HFF-Myc (cell line): ENCODE measurements at regions not wholly inside any gene's neighbourhood (a gene's known extent, or its start where the extent isn't known, plus 50 kb on each side); places are given as distances from the start of the nearest gene placed in this dataset.

ENCODE experiments used
- DNase-seq: peaks from one replicate; pipeline ENCODE4 v3.0.0-alpha.2; 2011; ENCODE audit warnings: low read depth; ENCODE audit errors: extremely low read depth
- H3K4me3 ChIP-seq: replicated peaks from 2 replicates; pipeline ENCODE4 v1.5.1; 2011; ENCODE audit warnings: low read depth, mild to moderate bottlenecking, control low read depth, low read length
- CTCF ChIP-seq: IDR thresholded peaks from 2 replicates; pipeline ENCODE4 v1.5.1; 2012; ENCODE audit warnings: mild to moderate bottlenecking, low read depth, low read length, control low read depth; ENCODE audit errors: missing control alignments

GRCh38 chr2:43087413-43087812 lies 139.0 kb downstream of the ZFP36L2 start:
- no peak overlapping the region for H3K4me3 ChIP-seq
- TF ChIP-seq CTCF, result no peak
- no peak for DNase-seq

- DNase-seq, result peak; percentile 99
- TF ChIP-seq CTCF, result no peak
These were observed 139.8 kb downstream of the ZFP36L2 start for GRCh38 chr2:43086451-43087221.

GRCh38 chr2:43085929-43086328 lies 140.5 kb downstream of the ZFP36L2 start:
- H3K4me3 ChIP-seq, result no peak overlapping the region
- no peak for DNase-seq
- TF ChIP-seq CTCF, result no peak

More at GRCh38 chr2:43086451-43087221, 139.8 kb downstream of the ZFP36L2 start:
- H3K4me3 ChIP-seq, result no peak overlapping the region

- no peak overlapping the region for H3K4me3 ChIP-seq
- no peak for TF ChIP-seq CTCF
- no peak for DNase-seq
These were observed 140.9 kb downstream of the ZFP36L2 start for GRCh38 chr2:43085505-43085904.

GRCh38 chr2:43084699-43085091 lies 141.7 kb downstream of the ZFP36L2 start:
- H3K4me3 ChIP-seq, result no peak overlapping the region
- TF ChIP-seq CTCF, result no peak
- DNase-seq, result no peak

GRCh38 chr2:43083710-43084698 lies 142.4 kb downstream of the ZFP36L2 start:
- H3K4me3 ChIP-seq, result no peak overlapping the region
- TF ChIP-seq CTCF, result no peak
- peak; percentile 90 for DNase-seq
